Ecto neural progenitor cell (in vitro differentiated cells): ENCODE measurements at regions not wholly inside any gene's neighbourhood (a gene's known extent, or its start where the extent isn't known, plus 50 kb on each side); places are given as distances from the start of the nearest gene placed in this dataset.
"Not testable (repeated sequence)": the region's sequence is repeated elsewhere in the genome, so short reads cannot be mapped to it uniquely, and the experiment has no call there.

Experiments
- DNase-seq: peaks from one replicate; pipeline ENCODE4 v3.0.0-alpha.2; 2018; ENCODE audit warnings: low spot score

DNA sequence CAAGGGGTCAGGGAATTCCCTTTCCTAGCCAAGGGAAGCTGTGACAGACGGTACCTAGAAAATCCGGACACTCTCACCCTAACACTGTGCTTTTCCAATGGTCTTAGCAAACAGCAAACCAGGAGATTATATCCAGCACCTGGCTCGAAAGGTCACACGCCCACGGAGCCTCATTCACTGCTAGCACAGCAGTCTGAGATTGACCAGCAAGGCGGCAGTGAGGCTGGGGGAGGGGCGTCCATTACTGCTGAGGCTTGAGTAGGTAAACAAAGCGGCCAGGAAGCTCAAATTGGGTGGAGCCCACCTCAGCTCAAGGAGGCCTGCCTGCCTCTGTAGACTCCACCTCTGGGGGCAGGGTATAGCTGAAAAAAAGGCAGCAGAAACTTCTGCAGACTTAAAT lies 447.3 kb downstream of the RSL24D1 start:
- not testable (repeated sequence) for DNase-seq

DNA sequence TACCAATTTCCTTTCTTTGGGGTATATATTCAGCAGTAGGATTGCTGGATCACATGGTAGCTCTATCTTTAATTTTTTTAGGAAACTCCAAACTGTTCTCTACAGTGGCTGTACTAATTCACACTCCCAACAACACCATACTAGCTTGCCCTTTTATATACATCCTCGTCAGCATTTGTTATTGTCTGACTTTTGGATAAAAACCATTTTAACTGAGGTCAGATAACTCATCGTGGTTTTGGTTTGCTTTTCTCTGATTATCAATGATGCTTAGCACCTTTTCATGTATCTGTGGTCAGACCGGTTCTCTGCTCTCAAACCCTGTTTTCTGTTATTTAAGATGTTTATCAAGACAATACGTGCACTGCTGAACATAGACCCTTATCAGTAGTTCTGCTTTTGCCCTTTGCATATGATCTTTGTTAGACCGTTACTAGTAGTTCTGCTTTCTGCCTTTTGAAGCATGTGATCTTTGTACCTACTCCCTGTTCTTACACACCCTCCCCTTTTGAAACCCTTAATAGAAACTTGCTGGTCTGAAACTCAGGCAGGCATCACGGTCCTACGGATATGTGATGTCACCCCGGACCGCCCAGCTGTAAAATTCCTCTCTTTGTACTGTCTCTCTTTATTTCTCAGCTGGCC lies 474.3 kb downstream of the RSL24D1 start:
- no peak for DNase-seq

DNA sequence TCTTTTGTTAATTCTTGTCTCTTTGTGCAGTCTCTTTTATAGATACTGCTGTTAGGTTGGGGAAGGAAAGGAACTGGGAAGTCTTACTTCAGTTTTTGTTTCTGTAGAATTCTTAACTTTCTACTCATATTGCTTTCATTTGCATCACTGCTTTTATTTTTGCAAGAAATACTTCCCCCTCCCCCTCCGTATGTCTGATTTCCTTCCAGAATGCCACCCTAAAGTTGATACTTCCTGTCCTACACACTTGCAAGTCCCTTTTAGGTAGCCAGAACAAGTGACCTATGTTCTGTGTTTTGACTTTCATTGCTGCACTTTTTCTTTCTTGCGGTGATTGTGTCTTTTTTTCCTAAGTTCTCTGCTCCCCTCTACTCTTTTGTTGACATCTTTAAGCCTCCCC lies 477.4 kb downstream of the RSL24D1 start:
- DNase-seq, result no peak

DNA sequence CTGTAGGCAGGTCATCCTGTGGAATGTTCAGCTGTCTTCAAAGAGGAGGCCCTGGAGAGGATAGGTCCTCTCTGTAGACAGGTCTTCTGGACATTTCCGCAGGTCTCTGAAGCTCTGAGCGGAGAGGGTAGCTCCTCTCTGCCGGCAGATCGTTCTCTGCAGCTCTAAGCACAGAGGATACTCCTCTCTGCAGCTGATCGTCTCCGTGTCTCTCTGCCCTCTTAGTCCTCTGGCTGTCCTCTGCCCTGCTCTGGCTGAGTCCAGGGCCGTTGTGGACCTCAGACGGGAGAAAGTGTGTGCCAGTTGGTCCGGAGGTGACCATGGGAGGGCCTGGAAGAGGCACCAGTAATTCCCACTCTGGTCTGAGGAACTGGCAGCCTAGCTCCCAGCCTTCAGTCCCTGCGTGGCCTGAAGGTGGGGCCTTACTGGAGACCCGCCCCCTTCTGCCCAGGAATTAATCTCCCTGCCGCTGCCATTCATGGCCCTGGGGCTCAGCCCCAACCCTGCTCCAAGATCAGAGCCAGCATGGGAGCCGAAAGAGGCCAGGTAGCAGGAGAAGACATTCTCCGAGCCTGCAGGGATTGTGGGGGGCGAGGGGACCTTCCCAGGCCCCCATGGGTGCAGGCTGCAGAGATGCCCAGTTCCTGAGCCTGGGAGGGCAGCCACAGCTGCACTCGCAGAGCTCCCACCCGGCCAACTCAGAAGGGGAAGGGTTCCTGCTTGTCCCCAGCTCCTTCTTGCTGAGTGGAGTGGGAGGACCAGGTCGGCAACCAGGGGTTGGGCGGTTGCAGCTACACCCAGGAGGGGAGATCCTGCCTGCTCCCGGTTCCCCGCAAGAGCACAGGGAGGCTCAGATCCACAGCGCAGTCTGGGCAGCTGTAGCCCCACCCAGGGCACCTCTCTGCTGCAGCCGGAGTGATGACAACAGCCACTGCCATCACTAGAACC lies 488.7 kb downstream of the RSL24D1 start:
- DNase-seq, result no peak

DNA sequence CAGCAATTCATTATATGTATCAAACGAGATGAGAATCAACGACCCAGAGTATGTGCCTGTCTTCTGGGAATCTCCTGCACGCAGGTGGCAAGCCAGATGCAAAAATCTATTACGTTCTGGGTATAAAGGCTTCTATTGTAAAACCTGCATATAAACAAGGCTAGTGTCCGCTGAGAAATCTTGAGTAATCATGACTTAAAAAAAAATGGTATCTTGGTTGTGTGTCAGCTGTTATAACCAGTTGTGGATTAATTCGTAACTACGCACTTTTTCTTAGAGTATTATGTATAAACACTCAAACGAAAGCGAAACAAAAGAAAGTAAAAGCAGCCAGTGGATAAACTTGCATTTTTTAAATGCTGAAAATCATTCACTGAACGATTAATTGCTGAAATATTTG lies 509.1 kb downstream of the RSL24D1 start:
- DNase-seq, result no peak
